ENCODE measurements at regions not wholly inside any gene's neighbourhood (a gene's known extent, or its start where the extent isn't known, plus 50 kb on each side); places are given as distances from the start of the nearest gene placed in this dataset.

GRCh38 chr2:223147431-223147830 is 95.4 kb downstream of the KCNE4 start:
- no peak for TF ChIP-seq CTCF (IDR thresholded peaks at IDR 0.05; ENCODE audit: borderline replicate concordance, control extremely low read depth, extremely low read depth, insufficient read depth, missing control alignments)
- no peak for DNase-seq (ENCODE audit: low spot score)

GRCh38 chr2:223148516-223148915 is 96.5 kb downstream of the KCNE4 start:
- no peak for DNase-seq (ENCODE audit: low spot score)
- no peak for TF ChIP-seq CTCF (IDR thresholded peaks at IDR 0.05; ENCODE audit: borderline replicate concordance, control extremely low read depth, extremely low read depth, insufficient read depth, missing control alignments)
- in situ Hi-C loops (cut with MboI; ENCODE audit: low sequenced_read_pairs, unreplicated experiment), result no loop called here

More at GRCh38 chr2:223147431-223147830, 95.4 kb downstream of the KCNE4 start:
- in situ Hi-C loops (cut with MboI; ENCODE audit: low sequenced_read_pairs, unreplicated experiment), result no loop called here

- TF ChIP-seq CTCF (IDR thresholded peaks at IDR 0.05; ENCODE audit: borderline replicate concordance, control extremely low read depth, extremely low read depth, insufficient read depth, missing control alignments), result no peak
- in situ Hi-C loops (cut with MboI; ENCODE audit: low sequenced_read_pairs, unreplicated experiment), result no loop called here
- DNase-seq (ENCODE audit: low spot score), result no peak
Observed at GRCh38 chr2:223155956-223156355, 104.0 kb downstream of the KCNE4 start.

GRCh38 chr2:223161873-223162458 is 110.0 kb downstream of the KCNE4 start:
- no peak for TF ChIP-seq CTCF (IDR thresholded peaks at IDR 0.05; ENCODE audit: borderline replicate concordance, control extremely low read depth, extremely low read depth, insufficient read depth, missing control alignments)
- in situ Hi-C loops (cut with MboI; ENCODE audit: low sequenced_read_pairs, unreplicated experiment), result no loop called here
- no peak for DNase-seq (ENCODE audit: low spot score)

- in situ Hi-C loops (cut with MboI; ENCODE audit: low sequenced_read_pairs, unreplicated experiment), result no loop called here
- no peak for DNase-seq (ENCODE audit: low spot score)
- no peak for TF ChIP-seq CTCF (IDR thresholded peaks at IDR 0.05; ENCODE audit: borderline replicate concordance, control extremely low read depth, extremely low read depth, insufficient read depth, missing control alignments)
Observed at GRCh38 chr2:223165423-223166214, 113.6 kb downstream of the KCNE4 start.

GRCh38 chr2:223166215-223166493 is 114.2 kb downstream of the KCNE4 start:
- in situ Hi-C loops (cut with MboI; ENCODE audit: low sequenced_read_pairs, unreplicated experiment), result no loop called here
- no peak for TF ChIP-seq CTCF (IDR thresholded peaks at IDR 0.05; ENCODE audit: borderline replicate concordance, control extremely low read depth, extremely low read depth, insufficient read depth, missing control alignments)
- no peak for DNase-seq (ENCODE audit: low spot score)

All from GM13976 (cell line).